Uterus (tissue), 3 donors: ENCODE measurements at regions not wholly inside any gene's neighbourhood (a gene's known extent, or its start where the extent isn't known, plus 50 kb on each side); places are given as distances from the start of the nearest gene placed in this dataset.

Experiments
- DNase-seq, 2 donors: peaks; one replicate each; pipeline ENCODE4 v3.0.0-alpha.2; 2019 to 2020
- H3K27ac ChIP-seq, 2 donors: fragments of 200-600 bp; sonication (generic); 1 replicate in 1 of 2; 2 replicates in 1 of 2; pipeline ENCODE4 v1.5.1; 2016 to 2018
- H3K27me3 ChIP-seq, 2 donors: fragments of 200-600 bp; sonication (generic); one replicate each; pipeline ENCODE4 v1.5.1; 2018 to 2019; ENCODE audit warnings: control low read depth in 1 of 2
- H3K36me3 ChIP-seq, 2 donors: fragments of 200-600 bp; sonication (generic); one replicate each; pipeline ENCODE4 v1.5.1; 2019; ENCODE audit warnings: control low read depth in 1 of 2
- H3K4me1 ChIP-seq, 2 donors: fragments of 200-600 bp; sonication (generic); one replicate each; pipeline ENCODE4 v1.5.1; 2018 to 2019; ENCODE audit warnings: control low read depth in 1 of 2
- H3K4me3 ChIP-seq, 2 donors: fragments of 200-600 bp; sonication (generic); 1 replicate in 1 of 2; 2 replicates in 1 of 2; pipeline ENCODE4 v1.5.1; 2018 to 2019; ENCODE audit warnings: mild to moderate bottlenecking in 1 of 2
- H3K9me3 ChIP-seq, 2 donors: fragments of 200-600 bp; sonication (generic); one replicate each; pipeline ENCODE4 v1.5.1; 2019; ENCODE audit warnings: control low read depth in 1 of 2
- POLR2A ChIP-seq, 2 donors: fragments of 450-650 bp; IDR thresholded peaks; one replicate each; pipeline ENCODE4 v1.6.1; 2016; ENCODE audit warnings: antibody characterized with exemption in 2 of 2, mild to moderate bottlenecking in 1 of 2, moderate library complexity in 1 of 2
- intact Hi-C: fragments of 100-400 bp; cut with DNase I; formaldehyde crosslinking; loops from one replicate; pipeline ENCODE4 v1.15.1; 2023; ENCODE audit warnings: low total_unique reads
- TF ChIP-seq, protein P1 (sequence below), 4 experiments: fragments of 200-600 bp in 2 of 4; fragments of 450-650 bp in 2 of 4; sonication (generic) in 2 of 4; IDR thresholded peaks; one replicate each; pipeline ENCODE4 v1.5.1; 2016 to 2019; ENCODE audit warnings: antibody characterized with exemption in 4 of 4, mild to moderate bottlenecking in 2 of 4, moderate library complexity in 1 of 4
- donor health status: DM: yes; HTN: yes; CAD: no.

DNA sequence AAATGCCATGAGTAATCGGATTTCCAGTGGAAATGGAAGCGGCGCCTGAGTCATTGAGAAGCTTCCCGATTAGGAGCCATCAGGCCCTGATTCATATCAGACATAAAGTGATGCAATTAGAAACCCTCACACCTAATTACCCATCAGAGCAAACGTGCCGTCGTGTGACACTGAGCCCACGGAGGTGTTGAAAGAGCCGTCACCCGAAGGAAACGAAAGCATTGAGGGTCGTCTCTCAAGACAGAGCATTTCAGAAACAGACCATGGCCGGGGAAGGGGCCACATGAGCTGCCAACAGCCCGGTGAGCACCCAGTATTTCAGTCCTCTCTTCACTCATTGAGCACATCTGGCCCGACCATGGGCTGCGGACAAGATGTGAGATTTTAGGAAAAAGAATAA is 829.3 kb downstream of the TBC1D22A start:
- no peak for TF ChIP-seq POLR2A (IDR thresholded peaks at IDR 0.05)
- TF ChIP-seq, protein P1, sequence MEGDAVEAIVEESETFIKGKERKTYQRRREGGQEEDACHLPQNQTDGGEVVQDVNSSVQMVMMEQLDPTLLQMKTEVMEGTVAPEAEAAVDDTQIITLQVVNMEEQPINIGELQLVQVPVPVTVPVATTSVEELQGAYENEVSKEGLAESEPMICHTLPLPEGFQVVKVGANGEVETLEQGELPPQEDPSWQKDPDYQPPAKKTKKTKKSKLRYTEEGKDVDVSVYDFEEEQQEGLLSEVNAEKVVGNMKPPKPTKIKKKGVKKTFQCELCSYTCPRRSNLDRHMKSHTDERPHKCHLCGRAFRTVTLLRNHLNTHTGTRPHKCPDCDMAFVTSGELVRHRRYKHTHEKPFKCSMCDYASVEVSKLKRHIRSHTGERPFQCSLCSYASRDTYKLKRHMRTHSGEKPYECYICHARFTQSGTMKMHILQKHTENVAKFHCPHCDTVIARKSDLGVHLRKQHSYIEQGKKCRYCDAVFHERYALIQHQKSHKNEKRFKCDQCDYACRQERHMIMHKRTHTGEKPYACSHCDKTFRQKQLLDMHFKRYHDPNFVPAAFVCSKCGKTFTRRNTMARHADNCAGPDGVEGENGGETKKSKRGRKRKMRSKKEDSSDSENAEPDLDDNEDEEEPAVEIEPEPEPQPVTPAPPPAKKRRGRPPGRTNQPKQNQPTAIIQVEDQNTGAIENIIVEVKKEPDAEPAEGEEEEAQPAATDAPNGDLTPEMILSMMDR (IDR thresholded peaks at IDR 0.05) = no peak
- no peak overlapping the region for H3K4me3 ChIP-seq

DNA sequence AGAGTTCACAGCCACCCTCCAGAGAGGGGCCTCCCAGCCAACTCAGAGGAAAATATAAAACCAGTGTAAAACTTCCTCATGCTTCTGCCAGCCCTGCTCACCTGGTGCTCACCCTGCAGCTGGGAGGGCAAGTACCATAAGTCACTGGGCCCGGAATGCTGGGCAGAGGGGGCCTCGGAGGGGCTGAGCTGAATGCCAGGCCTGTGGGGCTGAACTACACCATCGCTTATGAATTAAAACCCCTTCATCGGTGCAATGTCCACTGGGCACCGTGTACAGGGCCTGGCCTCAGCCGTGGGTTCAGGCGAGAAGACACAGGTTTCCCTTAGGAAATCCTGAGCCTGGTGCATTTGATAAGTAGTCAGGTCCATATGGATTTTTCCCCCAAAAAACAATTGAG is 828.6 kb downstream of the TBC1D22A start:
- no peak for DNase-seq
- no peaks in the 10 kb centered on the region for H3K4me1 ChIP-seq
- no peaks in the 10 kb centered on the region for H3K9me3 ChIP-seq
- intact Hi-C loops = no loop called here
- H3K27me3 ChIP-seq = no peaks in the 10 kb centered on the region
- H3K27ac ChIP-seq = no peak overlapping the region
- H3K36me3 ChIP-seq = no peaks in the 10 kb centered on the region
- TF ChIP-seq, protein P1 (IDR thresholded peaks at IDR 0.05) = no peak
- TF ChIP-seq POLR2A (IDR thresholded peaks at IDR 0.05) = no peak
- H3K4me3 ChIP-seq = no peak overlapping the region

More for the DNA sequence above, 829.3 kb downstream of the TBC1D22A start:
- Histone ChIP-seq H3K27ac (no peak overlapping the region), H3K9me3 (no peaks in the 10 kb centered on the region), H3K27me3 (no peaks in the 10 kb centered on the region), H3K4me1 (no peaks in the 10 kb centered on the region), H3K36me3 (no peaks in the 10 kb centered on the region)
- DNase-seq = no peak
- intact Hi-C loops = no loop called here

DNA sequence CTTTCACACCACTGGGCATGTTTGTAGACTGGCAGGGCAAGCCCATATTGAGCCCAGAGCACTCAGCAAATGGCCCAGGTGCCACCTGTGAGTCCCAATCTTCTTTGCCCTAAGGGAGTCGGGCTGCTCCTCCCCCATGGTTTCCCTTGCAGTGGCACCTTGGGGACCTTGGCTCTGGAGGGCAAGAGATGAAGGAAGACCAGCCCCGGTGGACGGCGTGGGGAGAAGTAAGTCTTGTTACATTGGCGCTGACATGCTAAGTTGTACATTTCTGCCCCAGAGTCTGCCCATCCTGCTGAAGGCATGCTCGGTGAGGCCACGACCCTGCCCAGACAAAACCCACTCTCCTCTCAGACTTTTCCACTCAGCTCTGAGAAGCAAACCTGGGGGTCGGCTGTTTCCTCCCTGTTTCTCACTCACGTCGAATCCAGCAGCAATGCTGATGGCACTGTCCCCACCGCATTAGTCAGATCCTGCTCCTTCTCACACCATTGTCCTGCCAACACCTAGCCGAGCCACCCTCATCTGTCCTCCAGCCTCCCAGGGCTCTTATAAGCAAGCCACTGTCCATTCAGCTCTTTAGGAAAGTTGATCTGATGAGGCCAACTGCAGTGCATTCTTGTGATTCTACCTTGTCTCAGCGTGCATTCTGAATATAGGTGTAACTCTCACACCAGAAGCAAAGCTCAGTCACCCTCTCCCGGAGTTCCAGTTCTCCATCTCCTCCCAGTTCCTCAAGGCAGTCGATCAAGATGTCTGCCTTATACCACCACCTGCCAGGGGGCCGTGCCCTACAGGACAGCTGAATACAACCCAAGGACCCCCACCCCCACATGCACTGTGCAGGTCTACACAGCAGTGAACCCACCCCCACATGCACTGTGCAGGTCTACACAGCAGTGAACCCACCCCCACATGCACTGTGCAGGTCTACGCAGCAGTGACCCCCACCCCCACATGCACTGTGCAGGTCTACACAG is 827.1 kb downstream of the TBC1D22A start:
- no peak for DNase-seq
- Histone ChIP-seq H3K4me1 (no peaks in the 10 kb centered on the region), H3K9me3 (no peaks in the 10 kb centered on the region), H3K27ac (no peak overlapping the region), H3K27me3 (no peaks in the 10 kb centered on the region), H3K36me3 (no peaks in the 10 kb centered on the region), H3K4me3 (no peak overlapping the region)
- intact Hi-C loops = no loop called here
- no peak for TF ChIP-seq POLR2A (IDR thresholded peaks at IDR 0.05)
- TF ChIP-seq, protein P1 (IDR thresholded peaks at IDR 0.05) = no peak

DNA sequence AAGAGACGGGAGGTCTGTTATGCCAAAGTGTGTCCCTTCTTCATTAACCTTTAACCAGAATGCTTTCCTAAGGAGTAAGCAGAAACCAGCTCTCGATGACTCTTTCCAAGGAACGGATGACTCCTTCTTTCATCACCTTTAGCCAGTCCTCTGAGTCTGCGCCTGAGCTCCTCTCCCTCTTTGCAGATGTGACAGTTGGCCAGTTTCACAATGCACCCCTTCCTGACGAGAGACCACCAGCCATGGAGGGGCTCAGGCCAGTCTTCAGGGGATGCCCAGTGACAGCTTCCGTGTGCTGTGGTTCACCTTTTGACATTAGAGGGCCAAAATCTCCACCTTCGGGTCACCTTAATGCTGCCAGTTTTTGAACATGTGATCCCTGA is 826.1 kb downstream of the TBC1D22A start:
- DNase-seq = no peak
- intact Hi-C loops = no loop called here
- Histone ChIP-seq H3K36me3 (no peaks in the 10 kb centered on the region), H3K4me1 (no peaks in the 10 kb centered on the region), H3K4me3 (no peak overlapping the region), H3K27ac (no peak overlapping the region), H3K9me3 (no peaks in the 10 kb centered on the region), H3K27me3 (no peaks in the 10 kb centered on the region)
- TF ChIP-seq POLR2A (IDR thresholded peaks at IDR 0.05) = no peak
- TF ChIP-seq, protein P1 (IDR thresholded peaks at IDR 0.05) = no peak

DNA sequence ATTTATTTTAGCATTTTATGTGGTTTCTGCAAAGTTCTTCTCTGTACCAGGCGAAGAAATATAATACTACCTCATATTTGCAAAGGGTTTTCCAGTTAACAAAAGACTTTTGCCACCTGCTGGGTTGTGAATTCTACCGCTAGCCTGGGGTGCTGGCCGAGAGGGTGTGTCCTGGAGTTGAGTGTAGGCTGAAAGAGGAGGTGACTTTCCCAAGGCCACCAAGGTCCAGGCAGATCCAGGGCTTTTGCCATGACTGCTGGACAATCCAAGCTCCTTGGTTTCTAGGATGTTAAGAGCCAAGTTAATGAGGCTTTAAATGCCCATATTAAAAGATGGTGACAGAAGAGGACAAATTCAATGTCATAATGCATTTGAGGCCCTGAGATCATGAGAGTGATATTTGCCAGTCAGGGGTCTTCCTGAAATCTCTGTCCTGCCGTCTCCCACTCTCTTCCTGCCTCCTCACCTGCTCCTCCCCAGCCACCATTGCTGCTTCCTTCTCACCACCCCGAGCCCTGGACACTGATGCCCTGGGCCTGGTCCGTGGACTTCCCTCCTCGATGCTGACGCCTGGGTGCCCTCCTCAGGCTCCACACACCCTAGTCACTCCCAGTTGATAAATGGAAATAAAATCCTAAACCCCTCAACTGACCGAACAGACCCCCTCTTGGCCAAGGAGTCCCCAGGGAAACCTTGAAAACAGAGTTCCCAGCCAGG is 825.6 kb downstream of the TBC1D22A start:
- Histone ChIP-seq H3K9me3 (no peaks in the 10 kb centered on the region), H3K27me3 (no peaks in the 10 kb centered on the region), H3K36me3 (no peaks in the 10 kb centered on the region), H3K4me1 (no peaks in the 10 kb centered on the region), H3K27ac (no peak overlapping the region), H3K4me3 (no peak overlapping the region)
- no peak for TF ChIP-seq POLR2A (IDR thresholded peaks at IDR 0.05)
- TF ChIP-seq, protein P1 (IDR thresholded peaks at IDR 0.05) = no peak
- intact Hi-C loops = no loop called here
- DNase-seq = no peak
